Activated T-helper 2 cell treated with anti-CD3 and anti-CD28 coated beads, Interferon-gamma antibody, Interleukin-2, Interleukin-4, amounts not matched to agents 10 μg/mL and 5 μg/mL and 100 μg/mL, durations not matched to agents 14 hours and 24 hours and 36 hours (primary cell): ENCODE measurements at regions not wholly inside any gene's neighbourhood (a gene's known extent, or its start where the extent isn't known, plus 50 kb on each side); places are given as distances from the start of the nearest gene placed in this dataset.

Source experiments
- DNase-seq: peaks from one replicate; pipeline ENCODE4 v3.0.0; 2021; ENCODE audit warnings: low spot score
- H3K27ac Mint-ChIP-seq: one replicate; pipeline ENCODE4 v1.8.0; 2021; ENCODE audit warnings: mixed read lengths
- H3K27me3 Mint-ChIP-seq: one replicate; pipeline ENCODE4 v1.8.0; 2021; ENCODE audit warnings: low read depth, mixed read lengths
- H3K36me3 Mint-ChIP-seq: one replicate; pipeline ENCODE4 v1.8.0; 2021; ENCODE audit warnings: low read depth, mixed read lengths
- H3K4me1 Mint-ChIP-seq: one replicate; pipeline ENCODE4 v1.8.0; 2021; ENCODE audit warnings: low read depth, mixed read lengths
- H3K4me3 Mint-ChIP-seq: one replicate; pipeline ENCODE4 v1.8.0; 2021; ENCODE audit warnings: low read depth, mild to moderate bottlenecking, moderate library complexity, mixed read lengths
- H3K9me3 Mint-ChIP-seq: one replicate; pipeline ENCODE4 v1.8.0; 2021; ENCODE audit warnings: mixed read lengths
- intact Hi-C: fragments of 100-400 bp; cut with micrococcal nuclease; formaldehyde crosslinking; loops from one replicate; pipeline ENCODE4 v1.15.1; 2023

GRCh38 chr11:109804911-109805310 is 288.3 kb upstream of the ZC3H12C start:
- Mint-ChIP-seq H3K27ac (no peak overlapping the region), H3K27me3 (no peaks in the 10 kb centered on the region), H3K4me1 (no peaks in the 10 kb centered on the region), H3K36me3 (no peaks in the 10 kb centered on the region), H3K9me3 (no peaks in the 10 kb centered on the region), H3K4me3 (no peak overlapping the region)
- intact Hi-C loops, result no loop called here
- DNase-seq, result no peak

- no peak overlapping the region for H3K27ac Mint-ChIP-seq
- no peak overlapping the region for H3K4me3 Mint-ChIP-seq
- H3K9me3 Mint-ChIP-seq, result no peaks in the 10 kb centered on the region
- H3K36me3 Mint-ChIP-seq, result no peaks in the 10 kb centered on the region
- intact Hi-C loops, result no loop called here
- no peaks in the 10 kb centered on the region for H3K4me1 Mint-ChIP-seq
- no peak for DNase-seq
- no peaks in the 10 kb centered on the region for H3K27me3 Mint-ChIP-seq
Measured at GRCh38 chr11:109806205-109806604, 287.0 kb upstream of the ZC3H12C start.

GRCh38 chr11:109808569-109808968 is 284.6 kb upstream of the ZC3H12C start:
- H3K36me3 Mint-ChIP-seq, result no peaks in the 10 kb centered on the region
- no peaks in the 10 kb centered on the region for H3K4me1 Mint-ChIP-seq
- H3K27me3 Mint-ChIP-seq, result no peaks in the 10 kb centered on the region
- intact Hi-C loops, result no loop called here
- H3K4me3 Mint-ChIP-seq, result no peak overlapping the region
- no peak overlapping the region for H3K27ac Mint-ChIP-seq
- DNase-seq, result no peak
- no peaks in the 10 kb centered on the region for H3K9me3 Mint-ChIP-seq

- intact Hi-C loops, result no loop called here
- Mint-ChIP-seq H3K36me3 (no peaks in the 10 kb centered on the region), H3K27me3 (no peaks in the 10 kb centered on the region), H3K4me1 (no peaks in the 10 kb centered on the region), H3K27ac (no peak overlapping the region), H3K4me3 (no peak overlapping the region), H3K9me3 (no peaks in the 10 kb centered on the region)
- DNase-seq, result no peak
Measured at GRCh38 chr11:109814824-109815223, 278.4 kb upstream of the ZC3H12C start.

GRCh38 chr11:109815500-109816150 is 277.6 kb upstream of the ZC3H12C start:
- H3K4me3 Mint-ChIP-seq, result no peak overlapping the region
- H3K27ac Mint-ChIP-seq, result no peak overlapping the region
- no peaks in the 10 kb centered on the region for H3K27me3 Mint-ChIP-seq
- intact Hi-C loops, result no loop called here
- no peaks in the 10 kb centered on the region for H3K9me3 Mint-ChIP-seq
- DNase-seq, result no peak
- H3K4me1 Mint-ChIP-seq, result no peaks in the 10 kb centered on the region
- no peaks in the 10 kb centered on the region for H3K36me3 Mint-ChIP-seq

GRCh38 chr11:109818290-109818689 is 274.9 kb upstream of the ZC3H12C start:
- no peak for DNase-seq
- no peak overlapping the region for H3K27ac Mint-ChIP-seq
- no peaks in the 10 kb centered on the region for H3K9me3 Mint-ChIP-seq
- no peaks in the 10 kb centered on the region for H3K27me3 Mint-ChIP-seq
- no peak overlapping the region for H3K4me3 Mint-ChIP-seq
- H3K36me3 Mint-ChIP-seq, result no peaks in the 10 kb centered on the region
- intact Hi-C loops, result no loop called here
- H3K4me1 Mint-ChIP-seq, result no peaks in the 10 kb centered on the region

- Mint-ChIP-seq H3K9me3 (no peaks in the 10 kb centered on the region), H3K27ac (no peak overlapping the region), H3K4me3 (no peak overlapping the region), H3K36me3 (no peaks in the 10 kb centered on the region), H3K4me1 (no peaks in the 10 kb centered on the region), H3K27me3 (no peaks in the 10 kb centered on the region)
- intact Hi-C loops, result no loop called here
- DNase-seq, result no peak
Measured at GRCh38 chr11:109819410-109819809, 273.8 kb upstream of the ZC3H12C start.

- Mint-ChIP-seq H3K4me3 (no peak overlapping the region), H3K27ac (no peak overlapping the region), H3K36me3 (no peaks in the 10 kb centered on the region), H3K9me3 (no peaks in the 10 kb centered on the region), H3K4me1 (no peaks in the 10 kb centered on the region), H3K27me3 (no peaks in the 10 kb centered on the region)
- DNase-seq, result no peak
- intact Hi-C loops, result no loop called here
Measured at GRCh38 chr11:109821511-109821910, 271.7 kb upstream of the ZC3H12C start.

- no peaks in the 10 kb centered on the region for H3K27me3 Mint-ChIP-seq
- no peak overlapping the region for H3K27ac Mint-ChIP-seq
- intact Hi-C loops, result no loop called here
- H3K9me3 Mint-ChIP-seq, result no peaks in the 10 kb centered on the region
- H3K36me3 Mint-ChIP-seq, result no peaks in the 10 kb centered on the region
- DNase-seq, result no peak
- no peaks in the 10 kb centered on the region for H3K4me1 Mint-ChIP-seq
- H3K4me3 Mint-ChIP-seq, result no peak overlapping the region
Measured at GRCh38 chr11:109822436-109823102, 270.6 kb upstream of the ZC3H12C start.

- Mint-ChIP-seq H3K4me1 (no peaks in the 10 kb centered on the region), H3K27ac (no peak overlapping the region), H3K9me3 (peaks cover 4% of the 10 kb centered on the region), H3K4me3 (no peak overlapping the region), H3K36me3 (no peaks in the 10 kb centered on the region), H3K27me3 (no peaks in the 10 kb centered on the region)
- intact Hi-C loops, result no loop called here
- DNase-seq, result no peak
Measured at GRCh38 chr11:109828387-109828786, 264.8 kb upstream of the ZC3H12C start.

- H3K4me1 Mint-ChIP-seq, result no peaks in the 10 kb centered on the region
- H3K4me3 Mint-ChIP-seq, result no peak overlapping the region
- H3K27ac Mint-ChIP-seq, result no peak overlapping the region
- no peaks in the 10 kb centered on the region for H3K27me3 Mint-ChIP-seq
- no peaks in the 10 kb centered on the region for H3K36me3 Mint-ChIP-seq
- no peaks in the 10 kb centered on the region for H3K9me3 Mint-ChIP-seq
- intact Hi-C loops, result no loop called here
- no peak for DNase-seq
Measured at GRCh38 chr11:109838026-109838425, 255.2 kb upstream of the ZC3H12C start.

GRCh38 chr11:109845437-109845836 is 247.8 kb upstream of the ZC3H12C start:
- peaks cover 2% of the 10 kb centered on the region for H3K27me3 Mint-ChIP-seq
- H3K27ac Mint-ChIP-seq, result no peak overlapping the region
- intact Hi-C loops, result no loop called here
- no peak overlapping the region for H3K4me3 Mint-ChIP-seq
- no peaks in the 10 kb centered on the region for H3K9me3 Mint-ChIP-seq
- DNase-seq, result no peak
- H3K36me3 Mint-ChIP-seq, result no peaks in the 10 kb centered on the region
- no peaks in the 10 kb centered on the region for H3K4me1 Mint-ChIP-seq

- H3K27ac Mint-ChIP-seq, result no peak overlapping the region
- H3K9me3 Mint-ChIP-seq, result no peaks in the 10 kb centered on the region
- H3K4me1 Mint-ChIP-seq, result no peaks in the 10 kb centered on the region
- H3K4me3 Mint-ChIP-seq, result no peak overlapping the region
- no peaks in the 10 kb centered on the region for H3K36me3 Mint-ChIP-seq
- intact Hi-C loops, result no loop called here
- no peak for DNase-seq
- peaks cover 6% of the 10 kb centered on the region for H3K27me3 Mint-ChIP-seq
Measured at GRCh38 chr11:109847621-109848020, 245.6 kb upstream of the ZC3H12C start.
